Testis (tissue), 2 donors: ENCODE measurements at regions not wholly inside any gene's neighbourhood (a gene's known extent, or its start where the extent isn't known, plus 50 kb on each side); places are given as distances from the start of the nearest gene placed in this dataset.

Experiments
- POLR2A ChIP-seq: fragments of 450-650 bp; IDR thresholded peaks from one replicate; pipeline ENCODE4 v1.6.1; 2017; ENCODE audit warnings: antibody characterized with exemption, mild to moderate bottlenecking, moderate library complexity
- TF ChIP-seq, protein P1 (sequence below), 3 experiments: fragments of 450-650 bp in 2 of 3; fragments of 200-600 bp in 1 of 3; sonication (generic) in 1 of 3; IDR thresholded peaks; one replicate each; pipeline ENCODE4 v1.5.1; 2016 to 2019; ENCODE audit warnings: antibody characterized with exemption in 3 of 3, mild to moderate bottlenecking in 2 of 3, moderate library complexity in 1 of 3

DNA sequence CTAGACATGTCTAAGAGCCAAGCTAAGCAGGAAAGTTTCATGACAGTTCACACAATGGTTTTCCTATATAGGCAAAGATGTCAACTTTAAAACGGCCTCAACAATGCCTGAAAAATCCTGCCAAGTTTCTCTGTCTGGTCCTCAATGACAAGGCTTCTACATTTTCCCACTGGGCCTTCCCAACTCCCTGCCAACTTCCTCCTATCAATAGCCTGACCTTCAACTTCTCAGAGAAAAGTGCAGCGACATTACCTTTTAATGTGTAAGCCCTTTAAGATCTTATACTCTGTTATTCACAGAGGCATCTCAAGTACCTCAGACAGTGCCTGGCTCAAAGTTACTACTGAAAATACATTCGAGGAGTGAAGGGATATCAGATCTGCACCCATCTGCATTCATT, 56.2 kb upstream of the BTBD3 start:
- TF ChIP-seq, protein P1, sequence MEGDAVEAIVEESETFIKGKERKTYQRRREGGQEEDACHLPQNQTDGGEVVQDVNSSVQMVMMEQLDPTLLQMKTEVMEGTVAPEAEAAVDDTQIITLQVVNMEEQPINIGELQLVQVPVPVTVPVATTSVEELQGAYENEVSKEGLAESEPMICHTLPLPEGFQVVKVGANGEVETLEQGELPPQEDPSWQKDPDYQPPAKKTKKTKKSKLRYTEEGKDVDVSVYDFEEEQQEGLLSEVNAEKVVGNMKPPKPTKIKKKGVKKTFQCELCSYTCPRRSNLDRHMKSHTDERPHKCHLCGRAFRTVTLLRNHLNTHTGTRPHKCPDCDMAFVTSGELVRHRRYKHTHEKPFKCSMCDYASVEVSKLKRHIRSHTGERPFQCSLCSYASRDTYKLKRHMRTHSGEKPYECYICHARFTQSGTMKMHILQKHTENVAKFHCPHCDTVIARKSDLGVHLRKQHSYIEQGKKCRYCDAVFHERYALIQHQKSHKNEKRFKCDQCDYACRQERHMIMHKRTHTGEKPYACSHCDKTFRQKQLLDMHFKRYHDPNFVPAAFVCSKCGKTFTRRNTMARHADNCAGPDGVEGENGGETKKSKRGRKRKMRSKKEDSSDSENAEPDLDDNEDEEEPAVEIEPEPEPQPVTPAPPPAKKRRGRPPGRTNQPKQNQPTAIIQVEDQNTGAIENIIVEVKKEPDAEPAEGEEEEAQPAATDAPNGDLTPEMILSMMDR (IDR thresholded peaks at IDR 0.05) = no peak
- TF ChIP-seq POLR2A = no peak
